GM19238 (cell line): ENCODE measurements at regions not wholly inside any gene's neighbourhood (a gene's known extent, or its start where the extent isn't known, plus 50 kb on each side); places are given as distances from the start of the nearest gene placed in this dataset.

Experiments
- DNase-seq: peaks from one replicate; pipeline ENCODE4 v3.0.0; 2011; ENCODE audit warnings: low spot score; ENCODE audit not compliant: insufficient read length

DNA sequence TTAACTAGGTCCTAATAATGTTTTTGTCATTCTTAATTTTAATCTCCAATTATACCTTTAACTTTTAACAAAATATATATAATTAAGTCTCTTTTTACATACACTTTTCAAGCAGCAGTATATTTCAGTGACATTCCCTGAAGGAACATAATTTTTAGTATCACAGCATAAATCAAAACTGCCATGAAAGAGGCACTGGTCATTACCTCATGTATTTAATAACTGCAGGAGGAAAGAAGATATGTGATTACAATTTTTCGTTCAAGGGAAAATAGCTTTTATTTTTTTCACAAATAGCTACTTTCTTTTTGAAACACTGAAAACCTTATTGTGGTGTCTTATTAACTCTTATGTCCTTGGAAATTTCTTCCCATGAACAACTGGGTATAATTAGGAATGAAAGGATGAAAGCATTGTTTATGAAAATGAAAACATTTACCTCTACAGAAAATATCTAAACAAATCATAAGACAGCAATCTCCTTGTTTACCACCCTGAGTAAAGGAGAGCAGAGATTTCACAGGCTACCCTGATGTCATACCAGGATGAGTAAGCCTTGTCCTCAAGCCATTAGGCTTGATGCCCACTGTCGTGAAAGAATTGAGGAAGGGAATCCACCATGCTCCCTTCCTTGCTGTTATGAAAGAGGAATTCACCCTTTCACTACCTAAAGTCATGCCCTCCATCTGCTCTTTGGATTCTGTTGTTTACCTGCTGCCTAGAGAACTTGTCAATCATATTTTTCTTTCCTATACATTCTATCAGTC is 877.2 kb upstream of the PCDH20 start:
- no peak for DNase-seq

DNA sequence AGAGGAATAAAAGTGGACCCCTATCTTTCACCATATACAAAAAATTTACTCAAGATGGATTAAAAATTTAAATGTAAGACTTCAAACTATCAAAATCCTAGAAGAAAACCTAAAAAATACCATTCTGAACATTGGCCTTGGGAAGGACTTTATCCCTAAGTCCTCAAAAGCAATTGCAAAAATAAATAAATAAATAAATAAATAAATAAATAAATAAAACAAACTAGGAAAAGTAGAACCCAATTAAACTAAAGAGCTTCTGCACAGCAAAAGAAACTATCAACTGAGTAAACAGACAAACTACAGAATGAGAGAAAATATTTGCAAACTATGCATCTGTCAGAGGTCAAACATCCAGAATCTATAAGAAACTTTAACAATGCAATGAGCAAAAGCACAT is 874.9 kb upstream of the PCDH20 start:
- DNase-seq = no peak

DNA sequence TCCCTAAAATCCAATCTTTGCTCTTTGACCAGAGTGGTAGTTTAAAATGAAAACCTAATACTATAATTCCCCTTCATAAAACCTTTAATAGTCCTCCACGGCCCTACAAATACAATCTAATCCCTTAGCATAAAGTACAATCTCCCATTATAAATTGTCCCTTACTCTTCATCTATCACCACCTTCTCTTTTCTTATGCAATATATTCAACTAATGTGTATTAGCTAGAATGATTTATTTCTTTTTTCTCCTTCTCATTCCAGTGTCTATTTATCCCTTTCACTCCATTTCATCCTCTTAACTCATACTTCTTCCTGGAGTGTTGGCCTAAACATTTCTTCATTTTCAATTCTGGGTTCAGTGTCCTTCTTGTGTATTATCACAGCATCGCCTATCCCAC is 872.1 kb upstream of the PCDH20 start:
- no peak for DNase-seq

DNA sequence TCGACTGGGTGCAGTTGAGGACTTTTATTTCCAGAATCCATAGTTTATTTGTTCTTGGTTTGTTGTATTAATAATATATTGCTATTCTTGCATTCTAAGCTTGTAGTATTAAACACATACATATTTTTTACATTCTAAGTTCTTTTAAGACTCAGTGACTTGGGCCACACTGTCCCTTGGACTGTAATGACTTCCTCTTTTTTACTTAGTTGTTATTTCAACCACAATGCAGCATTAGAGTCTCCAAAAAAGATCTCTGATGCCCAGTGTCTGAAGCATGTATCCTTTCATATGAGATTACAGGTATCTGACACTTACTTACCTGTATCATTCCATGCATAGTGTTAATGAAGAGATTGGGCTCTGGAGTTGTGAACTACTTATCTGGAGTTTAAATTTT is 864.9 kb upstream of the PCDH20 start:
- DNase-seq = no peak

DNA sequence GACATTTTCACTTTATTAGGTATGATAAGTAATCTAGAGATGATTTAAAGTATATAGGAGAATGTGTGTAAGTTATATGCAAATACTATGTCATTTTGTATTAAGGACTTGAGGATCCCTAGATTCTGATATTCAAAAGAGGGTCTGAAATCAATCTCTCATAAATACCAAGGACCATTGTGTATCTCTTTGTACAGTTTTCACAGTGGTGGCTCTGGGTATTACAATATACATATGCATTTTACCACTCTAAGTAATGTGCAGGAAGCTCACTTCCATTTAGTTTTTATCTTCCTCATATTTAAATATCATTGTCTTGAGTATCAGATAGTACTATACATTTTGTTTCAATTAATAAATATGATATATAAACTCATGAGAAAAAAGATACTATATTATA is 862.6 kb upstream of the PCDH20 start:
- DNase-seq = no peak

DNA sequence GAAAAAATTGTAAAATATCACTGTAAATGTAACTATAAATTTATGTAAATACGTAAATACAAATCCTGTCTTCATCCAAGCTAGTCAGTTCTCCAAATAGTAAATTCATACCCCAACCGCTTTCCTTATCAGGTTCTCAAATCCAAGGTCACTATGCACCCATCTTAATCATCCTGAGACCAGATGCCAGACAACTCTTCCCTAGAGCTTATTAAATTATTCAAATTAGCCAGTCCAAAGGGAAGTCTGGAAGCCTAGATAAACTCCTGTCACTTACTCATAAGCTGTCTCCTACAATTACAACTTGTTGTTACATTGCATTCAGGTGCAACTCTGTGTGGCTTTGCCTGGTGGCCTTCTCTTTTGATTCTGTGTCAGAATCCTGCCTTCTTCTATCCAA is 836.1 kb upstream of the PCDH20 start:
- DNase-seq = no peak

DNA sequence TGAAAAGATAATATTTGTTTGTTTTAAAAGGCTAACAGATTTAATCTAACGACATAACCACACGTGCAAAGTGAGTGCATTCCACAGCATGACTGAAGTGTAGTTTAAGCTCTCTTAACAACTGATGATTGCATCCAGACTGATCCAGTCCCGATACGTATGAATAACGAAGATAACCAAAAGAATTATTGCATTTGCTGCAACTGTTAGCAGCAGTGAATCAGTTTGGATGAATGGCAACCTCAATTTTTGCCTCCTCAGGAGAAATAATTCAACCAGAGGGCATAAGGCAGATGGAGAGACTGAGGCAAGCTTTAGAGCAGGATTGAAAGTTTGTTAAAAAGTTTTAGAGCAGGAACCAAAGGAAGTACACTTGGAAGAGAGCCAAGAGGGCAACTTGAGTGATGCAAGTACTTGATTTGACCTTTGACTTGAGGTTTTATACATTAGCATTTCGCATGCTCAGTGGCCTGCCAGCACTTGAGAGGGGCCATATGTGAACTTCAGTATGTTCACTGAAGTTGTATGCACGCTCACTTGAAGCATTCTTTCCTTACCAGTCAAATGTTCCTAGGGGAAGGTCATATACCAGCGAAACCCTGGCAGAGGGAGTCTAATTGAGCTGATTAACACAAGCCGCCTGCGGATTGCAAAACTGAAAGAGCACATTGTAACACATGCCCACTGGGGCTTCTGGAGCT is 835.0 kb upstream of the PCDH20 start:
- no peak for DNase-seq

DNA sequence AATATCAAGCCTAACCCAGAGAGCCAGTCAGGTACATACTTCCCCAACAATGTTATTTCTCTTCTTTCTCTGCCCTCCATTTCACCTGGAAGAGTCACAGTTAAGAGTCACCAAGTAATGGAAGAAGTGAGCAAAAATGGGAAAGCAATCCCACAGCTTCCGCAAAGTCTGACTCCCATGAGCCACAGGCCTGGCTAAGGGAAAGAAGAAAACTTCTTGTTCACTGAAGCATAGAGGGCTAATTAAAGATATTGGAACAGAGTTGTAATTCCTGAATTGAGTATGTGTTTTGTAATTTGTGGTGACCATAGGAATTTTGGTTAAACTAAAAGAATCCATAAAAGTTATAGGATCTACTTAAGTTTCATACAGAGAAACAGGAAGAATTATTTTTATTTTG is 830.9 kb upstream of the PCDH20 start:
- no peak for DNase-seq

DNA sequence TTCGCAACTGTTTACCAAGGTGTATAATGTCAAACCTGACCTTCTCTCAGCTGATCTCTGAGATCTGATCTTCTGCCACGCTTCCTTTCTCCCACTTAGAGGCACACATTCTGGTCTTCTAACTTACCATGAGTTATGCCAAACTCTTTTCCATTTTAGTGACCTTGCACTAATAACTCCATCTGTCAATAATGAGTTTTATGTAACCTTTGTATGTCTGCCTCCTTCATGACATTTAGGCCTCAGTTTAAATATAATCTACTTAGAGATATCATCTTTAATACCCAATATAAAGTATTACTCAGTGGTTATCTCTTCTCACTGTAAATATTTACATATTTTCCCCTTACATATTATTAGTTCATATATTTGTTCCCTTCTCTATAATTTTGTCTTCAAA is 827.5 kb upstream of the PCDH20 start:
- no peak for DNase-seq

DNA sequence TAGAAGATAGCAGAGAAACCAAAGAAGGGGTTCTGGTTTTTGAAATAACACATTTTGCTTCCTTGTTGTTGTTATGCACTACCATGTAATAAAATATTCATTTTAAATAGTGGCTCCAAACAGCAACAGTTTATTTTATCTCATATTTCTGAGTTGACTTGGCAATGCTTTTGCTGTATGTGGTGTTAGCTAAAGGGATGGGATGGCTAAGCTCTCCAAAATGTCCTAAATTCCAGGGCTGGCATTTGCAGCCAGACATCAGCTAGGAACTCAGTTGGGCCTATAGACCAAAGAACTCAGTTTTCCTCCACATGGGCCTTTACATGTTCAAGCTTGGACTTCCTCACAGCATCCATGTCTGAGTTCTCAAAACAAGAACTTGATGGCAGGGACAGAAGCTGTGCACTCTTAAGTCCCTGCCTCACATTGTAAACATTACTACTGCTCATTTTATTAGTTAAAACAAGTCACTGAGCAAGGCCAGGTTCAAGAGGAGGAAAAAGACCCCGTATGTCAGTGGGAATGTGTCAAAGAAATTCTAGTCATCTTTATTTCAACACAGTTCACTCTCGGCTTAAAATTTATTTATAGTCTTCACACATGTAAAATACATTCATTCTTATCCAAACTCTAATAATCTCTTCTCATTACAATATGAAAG is 819.3 kb upstream of the PCDH20 start:
- no peak for DNase-seq

DNA sequence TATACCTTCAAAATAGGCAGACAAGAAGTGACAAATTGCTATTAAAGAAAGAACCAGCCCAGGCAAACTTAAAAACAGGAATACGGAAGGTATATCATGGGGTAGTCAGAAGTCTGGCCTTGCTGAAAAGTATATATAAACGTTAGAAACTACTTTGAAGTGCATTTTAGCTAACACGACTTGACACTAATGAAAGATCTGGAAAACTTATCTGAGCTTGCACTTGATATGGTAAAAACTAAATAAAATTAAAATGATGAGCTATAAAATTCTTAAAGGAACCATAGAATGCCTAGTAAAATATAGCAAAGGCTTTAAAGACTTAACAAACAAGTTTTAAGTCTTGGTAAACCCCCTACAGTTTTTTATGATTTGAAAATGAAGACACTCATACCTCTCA is 795.3 kb upstream of the PCDH20 start:
- no peak for DNase-seq

DNA sequence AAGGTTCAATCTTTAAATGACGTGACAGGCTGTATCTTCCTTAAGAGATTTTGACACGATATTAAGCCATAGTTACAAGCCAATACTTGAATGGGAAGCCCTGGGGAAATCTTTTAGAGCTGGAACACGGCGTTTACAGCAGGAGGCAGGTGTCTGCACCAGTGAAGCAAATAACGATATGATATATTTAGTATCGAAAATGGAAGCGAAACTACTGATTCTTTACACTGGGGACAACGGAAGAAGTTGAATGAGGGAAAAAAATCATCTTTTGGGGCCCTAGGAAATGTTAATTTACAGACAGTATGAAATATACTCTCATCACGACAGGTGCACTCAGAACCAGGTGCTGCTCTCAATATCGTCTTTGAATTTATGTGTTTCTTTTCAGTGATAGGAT is 793.9 kb upstream of the PCDH20 start:
- DNase-seq = no peak

DNA sequence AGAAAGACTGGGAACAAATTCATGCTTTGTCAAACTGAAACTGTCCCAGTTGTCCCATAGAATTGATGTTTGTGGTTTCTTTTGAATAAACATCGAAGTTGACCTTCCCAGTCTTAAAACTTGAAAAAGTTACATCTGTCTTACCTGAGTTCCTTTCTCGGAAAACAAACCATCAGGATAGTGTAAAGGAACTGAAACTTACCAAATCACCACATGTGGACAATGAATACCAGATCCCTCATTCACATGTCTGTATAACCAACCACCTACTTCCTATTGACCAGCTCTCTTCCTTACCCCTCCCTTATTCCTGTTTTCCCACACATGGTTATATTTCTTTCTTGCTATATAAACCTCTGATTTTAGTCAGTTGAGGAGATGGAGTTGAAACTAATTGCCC is 791.7 kb upstream of the PCDH20 start:
- DNase-seq = no peak

DNA sequence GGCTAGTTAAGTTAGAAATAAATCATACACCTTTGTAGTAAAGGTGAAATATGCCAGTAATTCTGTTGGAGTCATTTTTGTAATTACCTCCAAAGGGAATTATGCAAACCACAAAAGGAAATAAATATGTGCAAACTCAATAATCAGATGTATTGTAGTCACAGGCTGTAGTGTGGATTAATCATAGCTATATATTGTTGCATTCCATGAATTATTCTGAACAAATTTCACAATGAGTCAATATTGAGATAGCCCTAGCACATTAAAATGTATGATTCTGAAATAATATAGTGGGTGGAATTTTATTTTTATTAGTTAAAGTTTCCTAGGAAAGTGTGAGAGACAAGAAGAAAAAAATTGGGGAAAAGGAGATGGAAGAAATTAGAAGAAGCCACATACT is 790.5 kb upstream of the PCDH20 start:
- no peak for DNase-seq

DNA sequence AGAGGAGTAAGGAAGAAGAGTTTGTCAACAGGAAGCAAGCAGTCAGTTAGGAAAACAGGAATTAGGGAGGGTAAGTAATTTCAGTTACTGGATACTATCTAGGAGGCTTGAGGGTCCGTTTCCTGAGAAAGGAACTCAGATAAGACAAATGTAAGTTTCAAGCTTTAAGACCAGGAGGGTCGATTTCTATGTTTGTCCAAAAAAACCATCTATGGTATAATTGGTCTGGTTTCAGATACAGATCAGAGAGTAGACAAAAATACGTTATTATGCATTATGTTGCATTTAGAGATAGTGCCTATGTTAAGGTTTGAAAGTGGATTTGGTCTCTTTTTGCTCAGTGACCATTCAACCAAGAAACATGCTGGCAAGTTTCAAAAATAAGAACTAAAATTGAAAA is 789.6 kb upstream of the PCDH20 start:
- DNase-seq = no peak

DNA sequence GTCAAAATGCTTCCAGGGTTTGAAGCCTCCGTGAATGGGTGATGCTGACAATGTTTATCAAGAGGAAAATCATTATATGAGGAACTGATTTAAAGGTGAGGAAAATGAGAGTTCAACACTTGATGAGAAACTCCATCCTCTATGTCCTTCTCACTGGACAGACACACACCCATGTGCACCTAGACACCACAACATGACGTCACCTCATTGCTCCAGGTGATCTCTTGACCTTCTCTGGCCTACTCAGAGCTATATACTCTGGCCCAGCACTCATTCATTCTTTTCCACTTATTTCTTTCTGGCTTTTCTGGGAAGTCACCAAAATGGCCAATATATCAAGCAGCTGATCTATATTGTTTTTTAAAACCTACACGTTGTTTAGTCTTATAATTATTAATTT is 778.7 kb upstream of the PCDH20 start:
- no peak for DNase-seq

DNA sequence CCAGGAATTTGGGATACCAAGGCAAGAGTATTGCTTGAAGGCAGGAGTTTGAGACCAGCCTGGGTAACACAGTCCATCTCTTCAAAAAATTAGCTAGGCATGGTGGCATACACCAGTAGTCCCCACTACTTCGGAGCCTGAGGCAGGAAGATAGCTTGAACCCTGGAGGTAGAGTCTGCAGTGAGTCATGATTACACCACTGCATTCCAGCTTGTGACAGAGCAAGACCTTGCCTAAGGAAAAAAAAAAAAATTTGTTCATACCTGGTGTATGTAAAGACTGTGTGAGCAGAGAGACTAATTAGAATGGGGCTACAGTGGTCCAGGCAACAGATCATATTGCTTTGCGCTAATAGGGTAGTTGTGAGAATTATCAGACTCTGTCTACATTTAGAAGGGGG is 778.3 kb upstream of the PCDH20 start:
- no peak for DNase-seq

DNA sequence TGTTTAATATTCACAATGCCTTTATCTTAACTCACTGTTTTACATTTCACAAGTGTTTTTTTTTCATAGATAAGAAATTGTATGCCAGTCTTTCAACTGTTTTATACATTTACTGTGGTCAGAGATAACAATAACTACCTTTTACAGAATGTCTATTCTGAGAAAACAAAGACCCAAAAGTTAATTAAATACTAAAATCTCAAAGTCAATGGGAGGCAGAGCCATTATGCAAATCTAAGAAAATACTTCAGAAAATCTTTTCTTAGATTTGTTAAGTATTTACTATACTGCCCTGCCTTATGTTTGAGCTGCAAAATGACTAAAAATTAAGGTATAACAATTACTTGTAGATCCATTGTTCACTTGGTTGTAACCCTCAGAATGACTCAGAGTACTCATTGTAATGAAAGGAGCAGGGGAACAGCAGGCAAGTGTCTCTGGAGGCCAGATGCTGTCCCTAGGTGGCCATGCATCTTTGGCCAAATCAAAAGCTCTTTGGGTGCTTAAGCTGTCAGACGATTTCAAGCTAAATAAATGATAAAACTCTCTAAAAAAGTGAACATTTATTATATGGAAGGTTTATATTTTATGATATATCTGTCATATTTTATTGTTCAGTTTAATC is 770.1 kb upstream of the PCDH20 start:
- DNase-seq = no peak

DNA sequence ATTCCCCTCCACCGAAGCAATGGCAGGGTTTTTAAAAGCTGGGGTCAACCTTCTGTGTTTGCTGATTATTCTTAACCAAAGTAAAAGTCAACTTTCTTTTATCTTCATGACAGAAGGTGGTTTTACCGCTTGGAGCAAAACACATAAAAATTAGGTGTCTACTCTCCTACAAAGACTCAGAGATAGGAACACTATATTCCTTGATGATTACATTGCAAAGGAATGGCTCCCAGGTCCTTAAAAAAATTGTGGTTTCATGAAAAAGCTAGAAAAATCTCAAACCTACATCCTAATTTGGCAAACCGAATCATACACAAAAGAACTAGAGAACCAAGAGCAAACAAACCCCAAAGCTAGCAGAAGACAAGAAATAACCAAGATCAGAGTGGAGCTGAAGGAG is 760.4 kb upstream of the PCDH20 start:
- DNase-seq = no peak

DNA sequence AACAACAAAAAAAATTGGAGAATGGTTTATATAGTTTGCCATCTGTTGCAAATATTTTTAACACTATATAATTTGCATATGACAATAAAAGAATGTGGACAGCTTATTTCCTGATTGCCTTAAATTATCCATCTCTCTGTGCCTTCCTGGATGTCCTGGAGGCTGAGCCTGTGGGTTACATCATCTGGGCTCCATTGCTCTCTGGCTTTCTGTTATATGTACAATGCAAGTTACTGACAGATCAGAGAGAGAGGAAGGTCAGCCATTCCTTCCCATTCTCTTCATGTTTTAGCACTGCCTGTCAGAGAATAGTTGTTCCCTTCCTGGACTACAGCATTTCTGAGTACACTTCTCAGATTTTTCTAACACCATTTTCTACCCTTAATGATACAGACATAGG is 758.3 kb upstream of the PCDH20 start:
- DNase-seq = no peak

DNA sequence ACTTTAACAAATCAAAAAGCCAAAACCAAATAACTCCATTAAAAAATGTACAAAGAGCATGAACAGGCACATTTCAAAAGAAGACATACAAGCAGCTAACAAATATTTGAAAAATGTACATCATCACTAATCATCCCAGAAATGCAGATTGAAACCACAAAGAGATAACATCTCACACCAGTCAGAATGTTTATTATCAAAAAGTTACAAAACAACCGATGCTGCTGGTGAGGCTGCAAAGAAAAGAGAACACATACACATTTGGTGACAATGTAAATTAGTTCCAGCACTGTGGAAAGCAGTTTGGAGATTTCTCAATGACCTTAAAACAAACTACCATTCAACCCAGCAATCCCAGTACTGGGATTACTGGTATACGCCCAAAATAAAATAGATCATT is 756.0 kb upstream of the PCDH20 start:
- no peak for DNase-seq

DNA sequence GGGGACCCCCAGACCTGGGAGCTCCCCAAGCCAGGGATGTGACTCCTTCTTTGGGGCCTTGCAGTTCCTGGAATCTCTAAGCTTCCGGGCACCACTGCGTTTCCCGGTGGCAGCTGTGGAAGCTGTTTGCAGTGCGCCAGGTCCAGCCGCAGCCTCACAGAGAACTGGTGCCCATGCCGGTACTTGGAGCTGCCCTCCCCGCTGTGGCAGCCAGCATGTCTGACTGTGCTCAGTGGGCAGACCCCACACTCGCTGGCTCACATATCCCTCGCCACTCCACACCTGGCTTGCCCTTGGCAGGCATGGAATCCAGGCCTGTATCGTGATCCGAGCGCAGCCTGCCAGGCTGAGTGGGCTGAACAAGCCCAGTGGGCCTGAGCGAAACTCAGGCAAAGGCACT is 753.2 kb upstream of the PCDH20 start:
- no peak for DNase-seq
